Epidermal melanocyte (primary cell): ENCODE measurements at regions not wholly inside any gene's neighbourhood (a gene's known extent, or its start where the extent isn't known, plus 50 kb on each side); places are given as distances from the start of the nearest gene placed in this dataset.

Source experiments
- DNase-seq: peaks from one replicate; pipeline ENCODE4 v3.0.0; 2011; ENCODE audit warnings: low spot score; ENCODE audit not compliant: insufficient read length

DNA sequence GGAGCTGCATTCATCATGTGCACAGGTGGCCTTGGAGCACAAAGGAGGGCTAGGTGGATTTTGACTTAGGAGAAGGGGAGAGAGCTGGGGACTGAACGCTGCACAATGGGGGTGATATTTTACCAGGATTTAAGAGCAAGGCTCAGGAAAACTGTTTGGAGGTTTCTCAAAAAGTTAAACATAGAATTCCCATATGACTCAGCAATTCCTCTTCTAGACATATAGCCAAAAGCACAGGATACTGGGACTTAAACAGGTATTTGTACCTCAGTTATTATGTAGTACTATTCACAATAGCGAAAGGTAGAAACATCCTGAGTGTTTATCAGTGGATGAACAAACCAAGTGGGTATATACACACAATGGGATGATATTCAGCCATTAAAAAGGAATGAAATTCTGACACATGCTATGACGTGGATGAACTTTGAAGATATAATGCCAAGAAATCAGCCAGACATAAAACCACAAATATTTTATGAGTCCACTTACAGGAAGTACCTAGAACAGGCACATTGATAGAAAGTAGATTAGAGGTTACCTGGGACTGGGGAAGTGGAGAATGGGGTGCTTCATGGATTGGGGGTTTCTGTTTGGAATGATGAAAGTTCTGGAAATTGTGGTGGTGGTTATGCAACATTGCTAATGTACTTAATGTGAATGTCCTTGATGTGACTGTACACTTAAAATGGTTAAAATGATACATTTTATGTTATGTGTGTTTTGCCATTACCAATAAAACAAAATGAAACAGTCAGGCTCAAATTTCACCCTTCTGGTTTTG, 216.9 kb downstream of the HAUS1 start:
- no peak for DNase-seq

DNA sequence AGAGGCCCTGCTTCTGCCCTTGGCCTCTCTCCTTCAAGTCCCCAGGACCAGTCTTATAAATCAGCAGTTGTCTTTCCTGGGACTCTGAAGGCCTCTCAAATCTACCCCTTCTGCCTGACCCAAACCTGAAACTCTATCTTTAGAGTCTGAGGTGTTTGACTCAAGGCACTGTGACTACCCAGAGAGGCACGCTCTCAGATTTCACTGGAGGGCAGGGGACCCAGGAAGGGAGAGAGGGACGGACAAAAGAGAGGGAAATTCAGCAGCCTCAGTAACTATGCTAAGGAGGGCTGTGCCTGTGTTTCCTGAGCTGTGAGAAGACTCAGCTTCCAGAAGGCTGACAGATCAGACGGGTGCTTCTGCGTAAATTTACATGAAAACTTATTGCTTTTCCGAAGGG, 217.8 kb downstream of the HAUS1 start:
- DNase-seq = no peak

DNA sequence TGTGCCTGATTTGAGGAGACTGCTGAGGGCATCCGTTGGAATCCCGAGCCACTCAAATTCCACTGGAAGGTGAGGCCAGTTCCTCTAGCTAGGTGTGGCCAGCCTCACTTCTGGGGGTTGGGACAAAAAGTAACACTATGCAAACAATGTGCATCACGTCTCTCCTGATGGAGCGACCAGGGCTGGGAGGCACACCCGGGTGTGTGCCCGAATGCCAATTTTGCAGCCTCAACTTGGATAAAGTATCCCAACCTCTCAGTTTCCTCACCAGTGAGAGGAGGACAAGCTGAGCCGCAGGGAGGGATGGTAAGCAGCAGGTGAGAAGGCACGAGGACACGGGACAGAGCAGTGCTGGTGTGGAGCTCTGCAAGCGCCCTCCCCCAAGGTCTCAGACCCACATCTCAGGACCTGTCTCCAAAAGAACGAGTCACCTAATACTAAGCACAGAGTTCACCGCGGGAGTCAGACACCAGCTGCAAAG, 218.3 kb downstream of the HAUS1 start:
- no peak for DNase-seq

DNA sequence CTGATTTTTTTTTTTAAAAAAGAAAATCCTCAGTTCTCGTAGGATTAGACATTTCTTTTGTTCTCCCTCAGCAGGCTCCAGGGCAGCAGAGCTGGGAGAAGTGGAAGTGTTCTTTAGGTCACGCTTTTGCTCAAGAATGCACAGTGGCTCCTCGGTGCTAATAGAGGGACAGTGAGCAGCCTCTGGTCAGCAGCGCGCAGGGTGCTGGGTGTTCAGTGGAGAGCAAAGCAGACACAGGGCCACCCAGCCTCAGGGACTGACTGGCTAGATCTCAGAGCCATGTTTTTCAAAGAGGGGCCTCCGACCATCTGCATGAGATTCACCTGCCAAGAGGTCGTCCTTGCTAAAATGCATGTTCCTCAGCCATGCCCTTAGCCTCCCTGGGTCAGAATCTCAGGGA, 218.8 kb downstream of the HAUS1 start:
- no peak for DNase-seq

DNA sequence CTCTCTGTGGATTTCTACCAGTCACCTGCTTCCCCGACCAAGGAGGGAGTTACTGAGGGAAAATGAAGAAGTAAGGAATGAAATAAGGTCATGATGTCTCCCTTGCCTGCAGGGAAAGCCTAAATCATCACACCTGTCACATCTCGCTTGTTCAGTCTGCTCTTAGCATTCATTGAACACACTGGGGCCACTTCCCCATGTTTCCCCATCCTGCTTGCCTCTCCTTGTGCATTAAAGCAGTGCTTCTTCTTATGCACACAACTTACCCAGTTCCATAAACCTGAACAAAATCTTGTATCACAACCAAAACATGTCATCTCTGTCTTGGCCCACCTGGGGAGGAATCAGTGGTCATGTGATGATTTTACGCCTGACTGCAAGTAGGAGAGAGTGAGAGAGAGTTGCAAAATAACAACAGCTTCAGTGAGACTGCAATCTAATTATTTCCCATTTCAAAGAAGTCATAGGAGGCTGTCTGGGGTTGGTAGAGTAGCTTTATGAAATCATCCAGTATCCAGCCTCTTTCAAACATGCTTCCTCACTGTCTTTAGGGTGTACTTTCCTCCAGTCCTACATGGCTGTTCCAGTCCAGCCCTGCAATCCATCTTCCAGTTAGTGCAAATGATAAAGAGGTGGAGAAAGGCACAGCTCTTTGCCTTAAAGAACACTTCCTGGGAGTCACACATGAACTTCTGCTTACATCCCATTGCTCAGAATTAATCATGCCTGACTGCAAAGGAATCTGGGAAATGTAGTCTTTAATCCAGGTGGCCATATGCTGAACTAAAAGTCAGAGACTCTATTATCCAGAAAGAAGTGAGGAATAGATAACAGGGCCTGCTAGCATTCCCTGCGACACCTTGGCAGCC, 220.1 kb downstream of the HAUS1 start:
- no peak for DNase-seq

DNA sequence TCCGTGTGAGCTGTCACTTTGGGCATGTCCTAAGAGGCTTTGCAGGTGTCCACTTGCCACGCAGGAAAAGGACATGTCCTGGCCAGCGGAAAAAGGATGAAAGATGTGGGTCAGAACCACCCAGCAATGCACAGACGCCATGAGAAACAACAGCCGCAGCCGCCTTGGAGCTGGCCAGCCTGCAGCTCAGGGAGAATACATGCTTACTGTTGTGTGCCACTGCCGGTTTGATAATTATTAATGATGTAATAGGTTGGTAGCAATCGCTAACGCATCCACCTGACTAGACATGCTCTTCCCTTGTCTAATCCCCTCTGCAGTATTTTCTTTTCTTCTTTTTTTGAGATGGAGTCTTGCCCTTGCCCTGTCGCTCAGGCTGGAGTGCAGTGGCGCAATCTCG, 221.7 kb downstream of the HAUS1 start:
- DNase-seq = no peak

DNA sequence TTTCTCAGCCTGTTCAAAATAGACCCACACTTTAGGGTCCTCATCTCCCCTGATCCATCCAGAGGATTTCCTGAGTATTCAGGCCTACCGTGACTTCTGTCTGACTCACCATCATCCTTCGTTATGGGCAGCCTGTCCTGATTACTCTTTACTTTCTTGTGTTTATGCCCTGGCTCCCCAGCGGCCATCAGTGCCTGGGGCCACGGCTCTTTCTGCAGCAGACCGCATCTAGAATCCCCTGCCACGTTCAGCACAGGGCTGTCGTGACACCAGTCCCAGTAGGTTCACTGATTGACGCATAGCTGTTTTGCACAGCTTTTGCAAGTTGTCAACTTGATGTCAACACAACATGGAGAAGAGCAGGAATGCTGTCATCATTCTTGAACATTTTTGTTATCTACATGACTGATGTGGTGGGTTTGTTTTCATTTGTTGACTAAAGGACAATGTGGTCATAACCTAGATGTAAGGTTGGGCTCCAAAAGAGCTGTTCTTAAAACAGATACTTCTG, 225.6 kb downstream of the HAUS1 start:
- DNase-seq = no peak

DNA sequence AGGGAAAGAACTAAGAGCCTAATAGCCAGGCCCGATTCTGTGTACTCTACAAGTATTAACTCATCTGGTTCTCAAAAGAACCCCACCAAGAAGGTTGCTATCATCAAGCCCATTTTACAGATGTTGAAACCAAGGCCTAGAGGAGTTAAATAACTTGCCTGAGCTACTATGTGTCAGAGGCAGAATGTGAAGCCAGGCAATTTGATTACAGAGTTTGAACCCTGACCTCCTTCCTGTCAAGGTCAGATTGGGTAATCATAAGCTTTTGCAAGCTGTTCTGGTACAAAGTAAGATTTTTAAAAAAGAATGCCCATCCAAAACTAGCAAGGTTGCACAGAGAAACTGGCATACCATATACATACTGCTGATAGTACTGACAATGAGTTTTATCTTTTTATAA, 227.1 kb downstream of the HAUS1 start:
- no peak for DNase-seq

DNA sequence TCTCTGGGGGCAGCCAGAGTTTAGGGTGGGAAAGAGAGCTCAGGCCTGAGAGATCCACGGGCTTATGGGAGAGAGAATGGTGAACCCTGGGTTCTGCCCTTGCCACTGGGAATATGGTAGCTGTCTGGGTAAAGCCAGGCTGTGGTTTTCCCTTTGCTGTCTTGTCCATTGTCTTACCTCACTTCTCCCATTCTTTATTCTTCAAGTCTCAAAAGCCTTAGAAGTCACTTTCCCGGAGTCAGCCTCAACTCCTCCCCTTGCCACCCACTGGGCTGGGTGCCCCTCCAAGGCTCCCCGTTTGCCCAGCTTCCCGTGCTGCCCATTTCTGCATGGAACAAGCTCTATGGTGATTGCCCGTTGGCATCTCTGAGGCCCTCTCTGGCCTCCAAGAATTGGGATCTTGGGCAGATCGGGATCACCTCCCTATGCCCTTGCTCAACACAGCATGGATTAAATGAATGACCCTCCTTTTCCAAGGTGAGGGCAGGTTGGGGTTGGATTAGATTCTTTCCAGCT, 228.2 kb downstream of the HAUS1 start:
- no peak for DNase-seq

DNA sequence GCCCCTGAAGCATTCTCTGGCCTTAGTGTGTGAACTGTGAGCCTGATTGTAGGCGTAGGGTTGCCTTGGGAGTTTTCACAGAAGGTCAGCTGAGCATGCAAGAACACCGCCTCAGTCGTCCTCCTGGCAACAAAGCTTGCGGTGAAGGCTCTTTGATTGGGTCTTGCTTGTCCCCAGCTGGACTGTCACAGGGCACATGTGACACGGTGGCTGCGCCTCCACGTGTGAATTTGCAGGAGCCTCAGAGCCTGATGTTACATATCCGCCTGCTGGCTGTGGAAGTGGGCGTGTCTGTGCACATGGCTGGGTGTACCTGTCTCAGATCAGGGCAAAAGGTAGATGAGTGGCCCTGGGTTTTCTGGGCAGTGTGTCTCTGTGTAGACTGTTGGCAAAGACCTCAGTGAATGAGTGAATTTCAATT, 228.7 kb downstream of the HAUS1 start:
- no peak for DNase-seq

DNA sequence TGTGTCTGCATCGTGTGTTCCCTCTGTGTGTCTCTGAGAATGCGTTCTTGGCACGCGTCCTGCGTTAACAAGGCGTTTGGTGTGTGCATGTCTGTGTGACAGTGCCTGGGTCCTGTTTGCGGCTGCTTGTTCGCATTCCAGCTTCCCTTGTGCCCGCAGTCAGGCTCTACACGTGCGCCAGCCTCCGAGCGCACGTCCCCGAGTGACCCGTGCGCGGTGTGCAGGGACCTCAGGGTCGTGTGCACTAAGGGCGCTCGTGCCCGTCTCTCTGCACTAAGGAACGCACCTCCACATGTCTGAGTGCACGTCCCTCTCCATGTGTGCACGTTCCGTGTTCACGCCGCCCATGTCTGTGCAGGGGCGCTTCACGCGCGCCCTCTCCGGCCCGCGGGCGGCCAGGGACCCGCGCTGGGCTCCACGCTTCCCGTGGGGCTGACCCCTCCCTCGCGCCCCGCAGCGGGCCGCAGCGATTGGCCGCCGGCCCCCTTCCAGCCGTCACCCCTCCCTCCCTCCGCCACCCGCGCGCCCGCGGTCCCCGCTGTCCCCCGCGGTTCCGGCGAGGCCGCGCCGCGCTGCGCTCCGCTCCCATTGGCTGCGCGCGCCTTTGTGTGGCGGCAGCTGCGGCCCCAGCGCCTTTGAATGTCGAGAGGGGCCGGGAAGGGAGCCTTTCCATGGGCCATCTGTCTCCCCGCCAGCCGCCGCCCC, 229.4 kb downstream of the HAUS1 start:
- DNase-seq = no peak

DNA sequence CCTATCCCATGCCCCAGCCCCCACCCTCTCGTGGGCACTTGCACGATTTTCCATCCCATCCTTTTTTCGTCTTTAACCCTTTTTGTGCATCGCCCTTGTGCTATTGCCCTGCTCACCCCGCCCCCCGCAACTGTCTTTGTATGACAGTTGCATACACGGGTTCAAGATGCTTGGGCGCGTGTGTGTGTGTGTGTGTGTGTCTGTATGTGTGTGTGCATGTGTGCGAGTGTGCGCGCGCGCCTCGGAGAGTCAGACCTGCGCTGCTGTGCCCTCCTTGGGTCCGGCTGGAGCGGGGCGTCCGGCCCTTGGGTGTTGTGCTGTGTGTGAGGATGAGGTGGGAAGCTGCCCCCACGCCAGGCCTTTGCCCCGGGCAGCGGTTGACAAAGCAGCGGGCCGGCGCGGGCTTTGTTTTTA, 230.7 kb downstream of the HAUS1 start:
- DNase-seq = no peak

DNA sequence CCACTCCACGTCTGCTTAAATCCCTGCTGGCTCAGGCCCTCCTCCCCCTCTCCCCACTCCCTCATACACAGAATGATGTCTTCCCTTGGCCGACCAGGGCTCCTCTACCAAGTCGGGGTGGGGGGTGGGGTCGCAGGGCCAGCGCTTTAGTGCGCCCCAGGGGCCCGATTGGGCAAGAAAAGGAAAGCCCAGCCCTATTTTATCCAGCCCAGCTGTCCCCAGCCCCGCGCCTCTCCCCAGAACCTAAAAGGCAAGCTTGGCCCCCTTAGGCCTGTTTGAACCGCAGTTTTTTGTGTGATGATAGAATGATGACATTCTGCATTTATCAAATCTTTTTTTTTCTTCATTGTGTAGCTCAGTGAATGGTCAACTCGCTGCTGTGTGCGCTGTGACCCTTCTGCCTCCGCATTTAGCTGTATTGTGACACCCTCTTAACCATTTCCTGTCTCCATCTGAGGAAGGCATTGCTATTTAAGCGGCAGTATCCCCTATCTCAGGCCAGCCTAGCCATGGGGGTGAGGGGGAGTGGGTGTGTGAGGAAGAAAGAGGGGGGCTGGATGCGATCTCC, 231.4 kb downstream of the HAUS1 start:
- no peak for DNase-seq

DNA sequence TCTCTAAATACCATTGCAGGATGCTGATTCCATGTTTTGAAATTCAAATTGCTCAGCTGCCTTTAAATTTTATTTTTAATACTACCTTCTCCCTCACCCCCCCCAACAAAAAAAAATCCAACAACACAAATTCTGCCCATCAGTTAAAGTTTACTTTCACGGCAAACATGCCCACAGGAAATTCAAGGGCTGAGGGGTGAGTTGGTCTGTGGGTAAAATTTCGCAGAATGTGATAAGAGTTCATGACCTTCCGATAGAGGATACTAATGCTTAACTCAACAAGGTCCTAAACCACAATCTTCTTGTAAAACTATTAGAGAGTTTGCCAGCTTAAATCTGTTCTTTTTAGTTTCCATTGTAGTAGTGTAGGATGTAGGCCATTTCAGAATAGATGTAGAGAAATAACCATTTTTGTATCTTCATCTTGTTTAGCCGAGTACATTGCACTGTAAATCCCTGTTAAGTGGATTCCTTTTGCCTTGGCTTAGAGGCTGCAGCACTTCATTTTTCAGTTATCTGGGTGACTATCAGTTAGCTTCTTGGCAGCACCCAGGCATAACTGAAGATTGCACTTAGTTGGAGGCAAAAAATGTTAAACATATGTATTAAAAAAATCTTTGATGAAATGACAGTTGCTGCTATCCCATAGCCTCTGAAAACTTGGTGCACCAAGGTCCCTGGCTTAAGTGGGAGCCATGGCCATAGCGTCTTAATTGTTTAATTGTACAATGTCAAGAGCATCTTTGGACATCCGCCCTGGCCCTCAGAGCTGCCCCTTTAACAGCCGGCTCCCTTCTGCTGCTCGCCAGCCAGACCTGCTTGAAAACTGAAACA, 232.3 kb downstream of the HAUS1 start:
- no peak for DNase-seq

DNA sequence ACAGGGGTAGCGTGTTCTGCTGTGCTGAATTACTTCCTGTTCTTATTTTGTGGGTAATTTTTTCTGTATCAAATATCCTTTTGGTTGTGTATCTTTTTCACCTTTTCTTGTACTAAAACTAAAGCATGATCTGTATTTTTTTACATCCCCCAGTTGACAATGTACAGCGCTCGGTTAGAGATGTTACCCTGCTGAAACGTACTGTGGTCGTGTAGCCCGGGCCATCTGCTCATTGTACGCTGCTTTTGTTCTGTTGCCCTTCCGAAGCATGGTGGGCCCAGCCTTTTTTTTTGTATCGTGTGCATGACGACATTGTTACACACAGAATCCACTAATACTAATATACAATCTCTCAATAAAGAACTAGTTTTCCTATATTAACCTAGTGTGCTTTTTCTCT, 233.1 kb downstream of the HAUS1 start:
- DNase-seq = no peak

DNA sequence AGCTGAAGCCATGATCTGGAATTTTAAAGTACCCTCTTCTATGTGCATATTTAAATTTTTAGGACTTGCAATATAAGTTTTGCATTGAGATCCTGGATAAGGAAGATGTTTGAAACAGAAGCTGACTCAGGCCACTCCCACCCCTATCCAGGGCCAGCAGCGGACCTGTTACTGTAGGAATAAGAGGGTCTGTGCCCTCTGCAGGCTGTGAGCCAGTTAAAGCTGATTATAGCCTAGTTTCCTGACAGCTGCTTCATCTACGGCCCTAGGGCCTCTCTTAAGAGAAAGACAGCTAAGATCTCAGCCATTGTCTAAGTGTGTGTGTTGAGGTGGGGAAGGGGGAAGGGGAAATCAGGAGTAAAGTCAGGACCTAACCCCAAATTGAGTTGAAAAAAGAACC, 234.0 kb downstream of the HAUS1 start:
- DNase-seq = no peak

DNA sequence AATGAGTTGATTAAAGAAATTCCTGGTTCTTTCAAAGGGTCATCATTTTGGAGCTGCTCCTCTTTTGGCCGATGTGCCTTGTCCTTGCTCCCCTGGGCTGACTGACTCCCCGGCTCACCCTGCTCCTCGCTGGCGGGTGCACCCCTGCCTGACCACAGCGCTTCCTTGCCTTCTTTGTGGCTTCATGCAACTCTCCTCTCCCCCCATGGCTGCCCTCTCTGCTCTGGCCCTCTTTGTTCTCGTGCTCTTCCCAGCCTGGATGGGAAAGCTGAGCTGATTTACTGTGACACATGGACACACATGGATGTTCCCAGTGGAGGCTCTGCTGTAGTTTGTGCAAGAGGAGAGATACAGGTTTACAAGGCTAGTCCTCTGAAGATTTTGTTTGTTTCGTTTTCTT, 234.6 kb downstream of the HAUS1 start:
- no peak for DNase-seq

DNA sequence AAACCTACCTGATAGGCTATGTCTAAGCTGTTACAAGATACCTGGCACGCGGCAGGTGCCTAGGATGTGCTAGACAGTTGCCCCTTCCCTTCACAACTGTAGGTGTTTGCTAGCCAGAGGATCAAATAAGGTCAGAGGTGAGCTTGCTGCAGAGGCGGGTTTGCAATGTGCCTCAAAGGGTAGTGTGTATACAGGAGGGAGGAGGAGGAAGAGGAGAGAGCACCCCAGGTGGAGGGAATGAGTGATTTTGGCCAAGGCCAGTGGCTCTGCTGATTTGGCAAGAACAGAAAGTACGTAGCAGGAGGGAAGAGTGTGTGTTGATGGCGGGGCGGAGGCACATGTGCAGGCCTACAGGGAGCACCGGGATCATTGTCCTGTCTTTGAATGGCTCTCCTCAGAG, 236.5 kb downstream of the HAUS1 start:
- no peak for DNase-seq

DNA sequence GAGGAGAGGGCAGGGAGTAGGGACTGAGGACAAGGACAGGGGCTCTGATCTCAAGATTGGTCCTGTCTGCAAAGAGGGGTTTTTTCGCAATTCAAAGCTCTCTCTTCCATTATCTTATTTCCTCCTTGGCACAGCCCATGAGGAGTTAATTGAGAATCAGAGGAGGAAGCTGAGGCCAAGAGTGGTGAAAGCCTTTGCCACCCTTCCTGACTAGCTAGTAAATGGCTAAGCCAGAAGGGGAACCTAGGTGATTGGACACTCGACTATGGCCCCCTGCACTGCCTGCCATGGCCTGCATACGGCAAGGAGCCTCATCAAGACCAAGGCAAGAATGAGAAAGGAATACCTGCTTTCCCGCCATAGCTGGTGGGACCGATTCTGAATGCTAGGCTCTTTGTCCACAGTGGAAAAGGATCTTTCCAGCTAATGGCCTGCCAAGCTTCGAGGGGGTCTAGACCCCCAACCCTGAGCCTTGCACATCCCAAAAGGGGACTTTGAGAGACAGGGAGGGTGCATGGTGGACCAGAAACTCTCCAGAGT, 237.9 kb downstream of the HAUS1 start:
- no peak for DNase-seq

DNA sequence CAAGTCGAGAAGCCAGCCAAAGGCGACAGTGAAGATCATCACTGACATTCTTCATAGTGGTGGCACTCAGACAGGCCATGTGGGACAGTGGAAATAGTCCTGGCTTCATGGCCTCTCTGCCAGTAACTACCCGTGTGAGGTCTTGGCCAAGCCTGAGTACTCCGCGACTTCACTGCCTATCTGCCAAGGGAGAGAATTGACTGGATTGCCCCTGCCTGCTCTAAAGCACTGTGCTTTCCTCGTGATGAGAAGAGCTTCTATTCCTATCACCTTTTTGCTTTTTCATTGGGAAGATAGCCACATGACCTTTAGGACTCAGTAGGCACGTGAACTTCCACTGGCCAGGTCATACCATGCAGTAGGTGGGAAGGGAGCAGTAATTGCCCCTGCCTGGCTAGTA, 239.3 kb downstream of the HAUS1 start:
- DNase-seq = no peak
